ENCODE measurements at regions not wholly inside any gene's neighbourhood (a gene's known extent, or its start where the extent isn't known, plus 50 kb on each side); places are given as distances from the start of the nearest gene placed in this dataset.

- Histone ChIP-seq H3K23me2 (ENCODE audit: insufficient read length, low read depth, low read length, poor library complexity, severe bottlenecking) (no peaks in the 10 kb centered on the region), H3K27me3 (ENCODE audit: insufficient read depth, low read length) (no peaks in the 10 kb centered on the region), H3K23ac (ENCODE audit: insufficient read length, low read depth, low read length) (no peak overlapping the region), H2BK120ac (ENCODE audit: low read depth, low read length, poor library complexity, severe bottlenecking) (no peak overlapping the region), H3K79me1 (ENCODE audit: insufficient read depth, low read depth, low read length, poor library complexity, severe bottlenecking) (no peaks in the 10 kb centered on the region), H4K20me1 (ENCODE audit: control insufficient read depth, insufficient read depth, insufficient read length) (no peaks in the 10 kb centered on the region), H3K56ac (ENCODE audit: insufficient read length, low read depth, low read length) (no peak overlapping the region), H3K9me3 (ENCODE audit: control insufficient read depth, low read depth, low read length) (no peaks in the 10 kb centered on the region), H3K27ac (ENCODE audit: insufficient read length, low read depth, low read length) (no peak overlapping the region), H2BK12ac (ENCODE audit: insufficient read length, low read depth, low read length) (no peak overlapping the region), H2BK15ac (ENCODE audit: low read depth, low read length) (no peak overlapping the region), H3K14ac (ENCODE audit: insufficient read depth, low read length) (no peak overlapping the region), H2AFZ (ENCODE audit: low read length) (no peak overlapping the region), H2BK5ac (ENCODE audit: insufficient read length, low read length) (no peak overlapping the region), H3K4me2 (ENCODE audit: insufficient read depth, insufficient read length, low read length) (no peak overlapping the region), H4K91ac (ENCODE audit: insufficient read length, low read depth, low read length) (no peak overlapping the region), H3K9ac (ENCODE audit: extremely low read depth, insufficient read length, low read length) (no peak overlapping the region), H2BK20ac (ENCODE audit: low read depth, low read length, poor library complexity, severe bottlenecking) (no peak overlapping the region), H2AK5ac (ENCODE audit: insufficient read length, low read length) (no peak overlapping the region), H4K5ac (ENCODE audit: insufficient read length, low read depth, low read length) (no peak overlapping the region), H3T11ph (ENCODE audit: low read length) (no peak overlapping the region), H3K4me1 (ENCODE audit: insufficient read depth, low read length) (no peaks in the 10 kb centered on the region), H4K8ac (replicated peaks; ENCODE audit: insufficient read length, low read depth, low read length) (no peak overlapping the region), H3K18ac (ENCODE audit: insufficient read length, low read depth, low read length) (no peak overlapping the region), H3K79me2 (ENCODE audit: insufficient read depth, low read length) (no peaks in the 10 kb centered on the region), H3K4ac (ENCODE audit: low read depth, low read length) (no peak overlapping the region)
- no peaks in the 10 kb centered on the region for H3K27me3 Mint-ChIP-seq (ENCODE audit: low read depth)
- WGBS (ENCODE audit: extremely low coverage, insufficient read length, low lambda C conversion rate): no CpG with 5 or more reads among the region's 3 CpGs
- no peak for TF ChIP-seq CTCF (conservative IDR thresholded peaks at IDR 0.05)
- no peaks in the 10 kb centered on the region for H3K4me1 Mint-ChIP-seq
- H3K9me3 Mint-ChIP-seq: peaks cover 5 to 7% of the 10 kb centered on the region in 2 experiments; a peak in 3 of 5 replicates
- peaks cover 1 to 10% (median 3%) of the 10 kb centered on the region in 3 experiments; a peak in 6 of 7 replicates for H3K36me3 Mint-ChIP-seq (ENCODE audit: insufficient read depth in 1 of 3, low read depth in 3 of 3)
- H3K27ac Mint-ChIP-seq: no peak overlapping the region
- DNase-seq: no peak
- no peak overlapping the region for H3K4me3 Mint-ChIP-seq
These were observed 1549.3 kb upstream of the ADGRL3 start for GRCh38 chr4:59650861-59651260.

Measured in H9 (cell line).